ENCODE measurements at regions not wholly inside any gene's neighbourhood (a gene's known extent, or its start where the extent isn't known, plus 50 kb on each side); places are given as distances from the start of the nearest gene placed in this dataset. TPM values are rescaled to one million over a fixed set of nuclear protein-coding genes. Genes with fewer than 3 reads are reported as not detected.

GRCh38 chr7:18445483-18445882, 50.1 kb upstream of the HDAC9 start:
- no peak for DNase-seq
- H3K9me3 ChIP-seq (ENCODE audit: low read depth), result no peaks in the 10 kb centered on the region
- no peak overlapping the region for H2AFZ ChIP-seq
- no peaks in the 10 kb centered on the region for H3K4me1 ChIP-seq (ENCODE audit: insufficient read depth)
- no peak overlapping the region for H3K4me3 ChIP-seq
- H3K9ac ChIP-seq, result no peak overlapping the region
- no peak overlapping the region for H3K4me2 ChIP-seq (ENCODE audit: unreplicated experiment)
- no peaks in the 10 kb centered on the region for H3F3A ChIP-seq (ENCODE audit: insufficient read depth)
- H3K36me3 ChIP-seq (ENCODE audit: low read depth), result no peaks in the 10 kb centered on the region
- H3K9me2 ChIP-seq (ENCODE audit: insufficient read depth), result no peaks in the 10 kb centered on the region
- in situ Hi-C loops (cut with MboI), result no loop called here
- no peak for TF ChIP-seq EZH2phosphoT487 (IDR thresholded peaks at IDR 0.05; ENCODE audit: insufficient read depth, low read depth)
- no peak for TF ChIP-seq EZH2 (IDR thresholded peaks at IDR 0.05; ENCODE audit: insufficient read depth, poor library complexity, severe bottlenecking)
- H4K20me1 ChIP-seq (ENCODE audit: insufficient read depth), result no peaks in the 10 kb centered on the region
- H3K27ac ChIP-seq, result no peak overlapping the region
- WGBS, 2 experiments (ENCODE audit: low coverage in 1 of 2, low lambda C conversion rate in 2 of 2, missing lambda C conversion rate in 2 of 2), result 79 to 84% methylated on average over 3 of the region's 3 CpGs
- no peaks in the 10 kb centered on the region for H3K27me3 ChIP-seq (replicated peaks; ENCODE audit: insufficient read depth)
- H3K79me2 ChIP-seq (ENCODE audit: insufficient read depth), result no peaks in the 10 kb centered on the region

Small RNA genes in the stretch of these regions (microRNA-seq; reads per million reads assigned to microRNA genes)
- not detected for gene MIR1302-6 (ENCODE audit: borderline number of aligned reads)

Small RNA genes in the stretch of these regions (small RNA-seq; reads per million reads assigned to genes)
- not detected for gene MIR1302-6 (ENCODE audit: low read depth, low replicate concordance)
